ENCODE measurements at regions not wholly inside any gene's neighbourhood (a gene's known extent, or its start where the extent isn't known, plus 50 kb on each side); places are given as distances from the start of the nearest gene placed in this dataset.

DNA sequence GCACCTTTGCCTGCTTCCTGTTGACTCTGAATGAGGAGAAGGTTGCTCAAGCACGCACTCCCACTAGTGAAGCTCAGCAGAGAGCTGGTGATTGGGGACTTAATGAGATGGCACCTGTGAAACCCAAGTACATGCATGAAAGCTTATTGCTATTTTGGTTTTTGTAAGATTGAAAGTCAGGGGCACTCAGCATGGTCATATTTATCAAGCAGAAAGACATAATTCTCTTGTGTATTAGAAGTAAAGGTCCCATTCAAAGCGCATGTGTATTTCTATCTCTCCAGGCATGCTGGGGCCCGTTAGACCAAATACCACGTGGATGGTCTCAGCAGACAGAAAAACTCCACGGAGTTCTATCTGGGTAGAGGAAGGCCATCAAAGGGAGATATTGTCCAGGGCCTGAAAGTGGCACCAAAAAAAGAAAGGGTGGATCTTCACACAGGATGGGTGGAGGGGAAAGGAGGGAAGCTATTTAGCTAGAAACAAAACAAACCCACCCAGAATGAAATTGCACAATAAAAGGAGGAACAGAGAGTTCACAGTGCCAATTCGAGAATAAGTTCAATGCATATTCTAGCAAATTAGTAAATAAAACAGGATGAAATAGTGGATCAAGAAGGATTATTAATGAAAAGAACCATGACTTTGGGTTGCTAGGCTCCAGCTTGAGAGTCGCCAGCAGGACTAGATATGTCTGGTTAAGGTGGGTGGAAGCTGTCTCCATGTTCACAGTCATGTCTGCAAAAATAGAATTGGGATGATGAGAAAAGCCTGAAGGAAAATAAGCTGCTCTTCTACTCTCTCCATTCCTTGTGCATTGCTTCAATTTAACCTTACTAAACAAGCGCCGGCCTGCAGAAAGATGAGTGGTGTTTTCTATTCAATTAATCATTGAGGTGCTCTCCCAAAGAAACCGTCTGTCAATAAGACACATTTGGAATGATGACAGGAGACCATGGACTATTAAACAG, 224.9 kb upstream of the DTNBP1 start:
- no peak for TF ChIP-seq CTCF (IDR thresholded peaks at IDR 0.05; ENCODE audit: insufficient read depth, low read length)
- TF ChIP-seq POLR2AphosphoS5 (IDR thresholded peaks at IDR 0.05; ENCODE audit: low read depth): no peak
- TF ChIP-seq SPI1 (IDR thresholded peaks at IDR 0.05; ENCODE audit: borderline replicate concordance, low read depth): no peak
- no peak for TF ChIP-seq GABPA (IDR thresholded peaks at IDR 0.05; ENCODE audit: low read depth)
- TF ChIP-seq REST (IDR thresholded peaks at IDR 0.05; ENCODE audit: insufficient replicate concordance, low read depth): no peak

All from HL-60 (cell line).